ENCODE measurements at regions not wholly inside any gene's neighbourhood (a gene's known extent, or its start where the extent isn't known, plus 50 kb on each side); places are given as distances from the start of the nearest gene placed in this dataset.

DNA sequence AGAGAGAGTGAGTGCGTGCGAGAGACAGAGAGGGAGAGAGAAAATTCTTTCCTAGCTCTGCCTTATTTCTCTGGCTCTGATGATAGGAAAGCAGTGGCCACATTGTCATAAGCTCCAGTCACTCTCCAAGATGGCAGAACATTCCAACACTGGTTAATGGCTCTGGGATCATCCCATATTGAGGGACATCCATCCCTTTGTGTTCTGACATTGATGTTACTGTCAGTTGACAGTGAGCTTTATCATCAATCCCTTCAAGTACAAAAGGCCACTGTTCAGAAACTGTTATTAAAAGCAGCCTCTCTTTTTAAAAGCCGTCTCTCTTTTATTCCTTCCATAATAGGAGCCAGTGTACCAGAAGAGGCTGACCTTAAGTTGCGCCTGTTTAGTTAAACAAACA lies 1084.9 kb upstream of the RBFOX1 start:
- no peak for TF ChIP-seq ARNTL (CRISPR knock-in tag; IDR thresholded peaks at IDR 0.05; ENCODE audit: borderline replicate concordance, low read depth)
- no peak for TF ChIP-seq SNAI2 (CRISPR knock-in tag; IDR thresholded peaks at IDR 0.05)
- TF ChIP-seq ZFP30 (CRISPR knock-in tag; IDR thresholded peaks at IDR 0.05): no peak
- no peak for TF ChIP-seq ESRRG (CRISPR knock-in tag; IDR thresholded peaks at IDR 0.05)
- TF ChIP-seq, protein P1, sequence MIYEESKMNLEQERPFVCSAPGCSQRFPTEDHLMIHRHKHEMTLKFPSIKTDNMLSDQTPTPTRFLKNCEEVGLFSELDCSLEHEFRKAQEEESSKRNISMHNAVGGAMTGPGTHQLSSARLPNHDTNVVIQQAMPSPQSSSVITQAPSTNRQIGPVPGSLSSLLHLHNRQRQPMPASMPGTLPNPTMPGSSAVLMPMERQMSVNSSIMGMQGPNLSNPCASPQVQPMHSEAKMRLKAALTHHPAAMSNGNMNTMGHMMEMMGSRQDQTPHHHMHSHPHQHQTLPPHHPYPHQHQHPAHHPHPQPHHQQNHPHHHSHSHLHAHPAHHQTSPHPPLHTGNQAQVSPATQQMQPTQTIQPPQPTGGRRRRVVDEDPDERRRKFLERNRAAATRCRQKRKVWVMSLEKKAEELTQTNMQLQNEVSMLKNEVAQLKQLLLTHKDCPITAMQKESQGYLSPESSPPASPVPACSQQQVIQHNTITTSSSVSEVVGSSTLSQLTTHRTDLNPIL (CRISPR knock-in tag; IDR thresholded peaks at IDR 0.05; ENCODE audit: low read depth): no peak
- TF ChIP-seq, protein P2, sequence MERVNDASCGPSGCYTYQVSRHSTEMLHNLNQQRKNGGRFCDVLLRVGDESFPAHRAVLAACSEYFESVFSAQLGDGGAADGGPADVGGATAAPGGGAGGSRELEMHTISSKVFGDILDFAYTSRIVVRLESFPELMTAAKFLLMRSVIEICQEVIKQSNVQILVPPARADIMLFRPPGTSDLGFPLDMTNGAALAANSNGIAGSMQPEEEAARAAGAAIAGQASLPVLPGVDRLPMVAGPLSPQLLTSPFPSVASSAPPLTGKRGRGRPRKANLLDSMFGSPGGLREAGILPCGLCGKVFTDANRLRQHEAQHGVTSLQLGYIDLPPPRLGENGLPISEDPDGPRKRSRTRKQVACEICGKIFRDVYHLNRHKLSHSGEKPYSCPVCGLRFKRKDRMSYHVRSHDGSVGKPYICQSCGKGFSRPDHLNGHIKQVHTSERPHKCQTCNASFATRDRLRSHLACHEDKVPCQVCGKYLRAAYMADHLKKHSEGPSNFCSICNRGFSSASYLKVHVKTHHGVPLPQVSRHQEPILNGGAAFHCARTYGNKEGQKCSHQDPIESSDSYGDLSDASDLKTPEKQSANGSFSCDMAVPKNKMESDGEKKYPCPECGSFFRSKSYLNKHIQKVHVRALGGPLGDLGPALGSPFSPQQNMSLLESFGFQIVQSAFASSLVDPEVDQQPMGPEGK (CRISPR knock-in tag; IDR thresholded peaks at IDR 0.05; ENCODE audit: borderline replicate concordance): no peak
- no peak for TF ChIP-seq ZNF70 (CRISPR knock-in tag; IDR thresholded peaks at IDR 0.05)
- no peak for TF ChIP-seq ZFP3 (CRISPR knock-in tag; IDR thresholded peaks at IDR 0.05)
- no peak for TF ChIP-seq ZC3H10 (CRISPR knock-in tag; IDR thresholded peaks at IDR 0.05)
- no peak for TF ChIP-seq TCF4 (CRISPR knock-in tag; IDR thresholded peaks at IDR 0.05; ENCODE audit: borderline replicate concordance)
- TF ChIP-seq OSR1 (CRISPR knock-in tag; IDR thresholded peaks at IDR 0.05): no peak
- TF ChIP-seq TOX (CRISPR knock-in tag; IDR thresholded peaks at IDR 0.05; ENCODE audit: borderline replicate concordance): no peak
- TF ChIP-seq PPARA (CRISPR knock-in tag; IDR thresholded peaks at IDR 0.05; ENCODE audit: borderline replicate concordance): no peak

All from SK-N-SH treated with all-trans-retinoic acid at 6 μM for 48 hours (cell line).